ENCODE measurements at regions not wholly inside any gene's neighbourhood (a gene's known extent, or its start where the extent isn't known, plus 50 kb on each side); places are given as distances from the start of the nearest gene placed in this dataset.

GRCh38 chr3:86561215-86561614, 429.7 kb downstream of the VGLL3 start:
- Mint-ChIP-seq H3K36me3 (ENCODE audit: low read depth) (no peaks in the 10 kb centered on the region), H3K27me3 (ENCODE audit: insufficient read depth) (no peaks in the 10 kb centered on the region), H3K27ac (no peak overlapping the region), H3K4me1 (ENCODE audit: low read depth) (no peaks in the 10 kb centered on the region), H3K4me3 (no peak overlapping the region), H3K9me3 (no peaks in the 10 kb centered on the region)
- no peak for DNase-seq (ENCODE audit: low spot score)
- intact Hi-C loops (cut with micrococcal nuclease), result no loop called here

GRCh38 chr3:86554383-86554782, 436.6 kb downstream of the VGLL3 start:
- Mint-ChIP-seq H3K27me3 (ENCODE audit: insufficient read depth) (no peaks in the 10 kb centered on the region), H3K9me3 (no peaks in the 10 kb centered on the region), H3K4me1 (ENCODE audit: low read depth) (no peaks in the 10 kb centered on the region), H3K27ac (no peak overlapping the region), H3K36me3 (ENCODE audit: low read depth) (no peaks in the 10 kb centered on the region), H3K4me3 (no peak overlapping the region)
- intact Hi-C loops (cut with micrococcal nuclease), result no loop called here
- DNase-seq (ENCODE audit: low spot score), result no peak

DNA sequence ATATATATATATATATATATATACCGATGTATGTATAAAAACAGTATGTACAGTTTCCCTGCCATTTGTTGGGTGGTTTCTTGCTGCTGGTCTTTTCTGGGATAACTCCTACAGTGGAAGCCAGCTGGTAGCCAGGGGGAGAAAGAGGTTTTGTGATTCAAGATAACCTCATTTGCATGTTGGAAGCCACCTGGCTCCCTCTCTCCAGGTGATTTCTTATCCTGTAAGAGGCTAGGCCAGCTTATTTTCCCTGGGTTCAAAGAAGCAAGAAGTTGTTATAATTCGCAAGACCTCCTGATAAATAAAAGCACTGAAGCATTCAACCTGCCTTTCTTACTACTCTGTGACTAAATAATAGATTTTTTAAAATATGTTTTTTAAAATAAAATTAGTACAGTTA, 443.3 kb downstream of the VGLL3 start:
- Mint-ChIP-seq H3K27me3 (ENCODE audit: insufficient read depth) (no peaks in the 10 kb centered on the region), H3K9me3 (no peaks in the 10 kb centered on the region), H3K4me3 (no peak overlapping the region), H3K36me3 (ENCODE audit: low read depth) (no peaks in the 10 kb centered on the region), H3K27ac (no peak overlapping the region), H3K4me1 (ENCODE audit: low read depth) (no peaks in the 10 kb centered on the region)
- intact Hi-C loops (cut with micrococcal nuclease), result no loop called here
- DNase-seq (ENCODE audit: low spot score), result no peak

DNA sequence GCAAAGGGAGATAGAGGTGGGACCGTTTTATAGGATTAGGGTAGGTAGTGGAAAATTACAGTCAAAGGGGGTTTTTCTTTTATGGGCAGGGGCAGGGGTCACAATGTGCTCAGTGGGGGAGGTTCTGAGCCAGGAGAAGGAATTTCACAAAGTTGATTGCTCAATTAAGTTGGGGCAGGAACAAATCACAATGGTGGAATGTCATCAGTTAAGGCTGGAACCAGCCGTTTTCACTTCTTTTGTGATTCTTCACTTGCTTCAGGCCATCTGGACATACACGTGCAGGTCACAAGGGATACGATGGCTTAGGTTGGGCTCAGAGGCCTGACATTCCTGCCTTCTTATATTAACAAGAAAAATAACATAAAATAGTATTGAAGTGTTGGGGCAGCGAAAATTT, 453.8 kb downstream of the VGLL3 start:
- intact Hi-C loops (cut with micrococcal nuclease), result no loop called here
- H3K27me3 Mint-ChIP-seq (ENCODE audit: insufficient read depth), result no peaks in the 10 kb centered on the region
- no peak for DNase-seq (ENCODE audit: low spot score)
- H3K36me3 Mint-ChIP-seq (ENCODE audit: low read depth), result no peaks in the 10 kb centered on the region
- no peak overlapping the region for H3K27ac Mint-ChIP-seq
- H3K4me3 Mint-ChIP-seq, result no peak overlapping the region
- no peaks in the 10 kb centered on the region for H3K9me3 Mint-ChIP-seq
- no peaks in the 10 kb centered on the region for H3K4me1 Mint-ChIP-seq (ENCODE audit: low read depth)

GRCh38 chr3:86519819-86520218, 471.1 kb downstream of the VGLL3 start:
- Mint-ChIP-seq H3K4me3 (no peak overlapping the region), H3K36me3 (ENCODE audit: low read depth) (no peaks in the 10 kb centered on the region), H3K9me3 (no peaks in the 10 kb centered on the region), H3K27me3 (ENCODE audit: insufficient read depth) (no peaks in the 10 kb centered on the region), H3K4me1 (ENCODE audit: low read depth) (no peaks in the 10 kb centered on the region), H3K27ac (no peak overlapping the region)
- intact Hi-C loops (cut with micrococcal nuclease), result no loop called here
- DNase-seq (ENCODE audit: low spot score), result no peak

DNA sequence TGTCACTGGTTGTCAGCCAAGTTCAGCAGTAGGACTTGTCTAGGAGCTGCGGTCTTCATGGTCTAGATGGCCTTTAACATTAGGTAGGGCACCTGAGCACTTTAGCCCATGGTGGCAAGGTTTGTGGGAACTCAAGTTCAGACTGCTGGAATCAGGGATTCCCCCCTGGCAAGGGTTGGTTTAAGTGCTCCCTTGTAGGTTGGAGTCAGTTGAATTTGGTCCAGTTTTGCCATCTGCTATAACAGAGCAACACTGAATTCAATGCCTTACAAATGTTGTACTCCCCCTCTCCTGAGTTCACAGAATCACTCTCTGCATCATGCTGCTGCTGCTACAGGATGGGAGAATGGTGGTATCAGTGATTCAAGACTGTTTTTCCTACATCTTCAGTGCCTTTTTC, 509.3 kb downstream of the VGLL3 start:
- Mint-ChIP-seq H3K9me3 (peaks cover 4% of the 10 kb centered on the region), H3K36me3 (ENCODE audit: low read depth) (no peaks in the 10 kb centered on the region), H3K27ac (no peak overlapping the region), H3K4me3 (no peak overlapping the region), H3K27me3 (ENCODE audit: insufficient read depth) (no peaks in the 10 kb centered on the region), H3K4me1 (ENCODE audit: low read depth) (no peaks in the 10 kb centered on the region)
- intact Hi-C loops (cut with micrococcal nuclease), result no loop called here
- DNase-seq (ENCODE audit: low spot score), result no peak

DNA sequence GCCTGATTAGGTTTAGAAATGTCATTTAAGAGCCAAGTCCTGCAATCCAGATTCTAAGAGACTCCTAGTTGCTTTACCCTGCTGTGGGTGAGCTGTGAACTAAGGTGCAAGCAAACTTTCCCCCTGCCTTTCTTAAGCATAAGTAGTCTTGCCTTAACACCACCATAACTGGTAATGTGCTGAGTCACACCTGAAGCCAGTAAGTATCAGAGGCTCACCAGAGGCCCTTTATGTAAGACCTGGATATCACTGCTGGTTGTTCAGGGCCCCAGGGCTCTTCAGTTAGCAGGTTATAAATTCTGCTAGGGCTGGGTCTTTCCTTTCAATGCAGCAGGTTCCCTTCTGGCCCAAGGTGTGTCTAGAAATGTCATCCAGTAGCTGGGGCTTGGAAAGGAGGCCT, 509.9 kb downstream of the VGLL3 start:
- DNase-seq (ENCODE audit: low spot score), result no peak
- intact Hi-C loops (cut with micrococcal nuclease), result no loop called here
- H3K4me3 Mint-ChIP-seq, result no peak overlapping the region
- no peaks in the 10 kb centered on the region for H3K27me3 Mint-ChIP-seq (ENCODE audit: insufficient read depth)
- peaks cover 4% of the 10 kb centered on the region for H3K9me3 Mint-ChIP-seq
- H3K27ac Mint-ChIP-seq, result no peak overlapping the region
- no peaks in the 10 kb centered on the region for H3K4me1 Mint-ChIP-seq (ENCODE audit: low read depth)
- no peaks in the 10 kb centered on the region for H3K36me3 Mint-ChIP-seq (ENCODE audit: low read depth)

GRCh38 chr3:86464180-86464579, 526.8 kb downstream of the VGLL3 start:
- no peak overlapping the region for H3K27ac Mint-ChIP-seq
- H3K4me1 Mint-ChIP-seq (ENCODE audit: low read depth), result no peaks in the 10 kb centered on the region
- H3K36me3 Mint-ChIP-seq (ENCODE audit: low read depth), result no peaks in the 10 kb centered on the region
- intact Hi-C loops (cut with micrococcal nuclease), result no loop called here
- no peak for DNase-seq (ENCODE audit: low spot score)
- no peaks in the 10 kb centered on the region for H3K27me3 Mint-ChIP-seq (ENCODE audit: insufficient read depth)
- no peaks in the 10 kb centered on the region for H3K9me3 Mint-ChIP-seq
- H3K4me3 Mint-ChIP-seq, result no peak overlapping the region

GRCh38 chr3:86451749-86452148, 539.2 kb downstream of the VGLL3 start:
- Mint-ChIP-seq H3K36me3 (ENCODE audit: low read depth) (no peaks in the 10 kb centered on the region), H3K9me3 (no peaks in the 10 kb centered on the region), H3K27me3 (ENCODE audit: insufficient read depth) (no peaks in the 10 kb centered on the region), H3K27ac (no peak overlapping the region), H3K4me1 (ENCODE audit: low read depth) (no peaks in the 10 kb centered on the region), H3K4me3 (no peak overlapping the region)
- DNase-seq (ENCODE audit: low spot score), result no peak
- intact Hi-C loops (cut with micrococcal nuclease), result no loop called here

DNA sequence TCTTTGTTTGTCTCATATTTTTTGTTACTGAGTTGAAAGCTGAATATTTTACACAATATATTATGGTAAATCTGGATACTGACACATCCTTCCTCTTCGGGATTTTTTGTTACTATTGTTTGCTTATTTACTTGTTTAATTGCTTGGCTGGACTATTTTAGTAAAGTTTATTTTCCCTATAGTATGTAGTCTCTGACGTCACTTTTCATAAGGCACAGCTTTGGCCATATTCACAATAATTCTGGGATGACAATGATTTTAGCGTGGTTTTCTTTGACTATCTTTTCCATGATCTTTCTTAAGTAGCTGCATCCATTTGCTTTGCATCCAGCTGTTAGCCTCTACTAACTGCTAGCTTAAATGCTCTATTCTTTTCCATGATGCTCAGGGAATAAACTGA, 552.4 kb downstream of the VGLL3 start:
- Mint-ChIP-seq H3K36me3 (ENCODE audit: low read depth) (no peaks in the 10 kb centered on the region), H3K27me3 (ENCODE audit: insufficient read depth) (no peaks in the 10 kb centered on the region), H3K4me1 (ENCODE audit: low read depth) (no peaks in the 10 kb centered on the region), H3K27ac (no peak overlapping the region), H3K4me3 (no peak overlapping the region), H3K9me3 (no peaks in the 10 kb centered on the region)
- no peak for DNase-seq (ENCODE audit: low spot score)
- intact Hi-C loops (cut with micrococcal nuclease), result no loop called here

DNA sequence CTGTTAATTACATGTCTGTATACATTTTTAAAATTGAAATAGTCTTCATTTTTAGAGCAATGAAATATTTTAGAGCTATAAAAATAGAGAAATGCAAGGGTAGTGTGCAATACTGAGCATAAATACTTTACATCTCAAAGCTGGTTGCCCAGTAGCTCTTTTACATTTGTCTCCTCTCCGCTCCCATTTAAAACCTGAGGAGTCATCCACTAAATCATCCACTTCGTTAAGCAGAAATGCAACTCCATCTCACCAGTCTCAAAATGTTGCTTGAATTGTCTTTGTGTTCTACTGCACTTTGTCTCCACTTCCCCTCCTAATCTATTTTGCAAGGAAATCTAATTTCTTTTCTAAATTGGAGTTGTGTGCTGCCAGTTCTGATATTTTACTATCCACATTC, 563.6 kb downstream of the VGLL3 start:
- no peak for DNase-seq (ENCODE audit: low spot score)
- H3K27me3 Mint-ChIP-seq (ENCODE audit: insufficient read depth), result no peaks in the 10 kb centered on the region
- no peaks in the 10 kb centered on the region for H3K4me1 Mint-ChIP-seq (ENCODE audit: low read depth)
- no peak overlapping the region for H3K4me3 Mint-ChIP-seq
- no peak overlapping the region for H3K27ac Mint-ChIP-seq
- intact Hi-C loops (cut with micrococcal nuclease), result no loop called here
- H3K9me3 Mint-ChIP-seq, result no peaks in the 10 kb centered on the region
- no peaks in the 10 kb centered on the region for H3K36me3 Mint-ChIP-seq (ENCODE audit: low read depth)

GRCh38 chr3:86420990-86421739, 569.8 kb downstream of the VGLL3 start:
- Mint-ChIP-seq H3K4me3 (no peak overlapping the region), H3K9me3 (no peaks in the 10 kb centered on the region), H3K36me3 (ENCODE audit: low read depth) (no peaks in the 10 kb centered on the region), H3K4me1 (ENCODE audit: low read depth) (no peaks in the 10 kb centered on the region), H3K27me3 (ENCODE audit: insufficient read depth) (no peaks in the 10 kb centered on the region), H3K27ac (no peak overlapping the region)
- intact Hi-C loops (cut with micrococcal nuclease), result no loop called here
- DNase-seq (ENCODE audit: low spot score), result no peak

DNA sequence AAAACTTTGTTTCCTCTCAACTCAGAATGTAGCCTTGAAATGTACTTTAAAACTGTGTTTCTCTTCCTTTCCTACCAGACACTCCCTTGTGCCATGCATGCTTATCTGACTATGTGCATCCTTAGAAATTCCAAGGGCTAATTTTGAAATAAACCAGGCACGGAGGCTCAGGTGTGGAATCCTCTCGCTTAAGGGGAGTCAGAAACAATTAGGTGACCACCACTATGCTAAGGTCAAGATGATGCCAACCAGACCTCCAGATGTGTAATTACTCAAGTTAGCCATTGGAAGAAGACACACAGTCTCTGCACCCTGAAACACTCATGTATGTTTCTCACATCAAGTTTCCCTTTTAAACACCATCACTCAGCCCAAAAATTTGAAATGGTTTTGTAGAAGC, 572.1 kb downstream of the VGLL3 start:
- no peak for DNase-seq (ENCODE audit: low spot score)
- Mint-ChIP-seq H3K9me3 (no peaks in the 10 kb centered on the region), H3K4me1 (ENCODE audit: low read depth) (no peaks in the 10 kb centered on the region), H3K36me3 (ENCODE audit: low read depth) (no peaks in the 10 kb centered on the region), H3K27ac (no peak overlapping the region), H3K27me3 (ENCODE audit: insufficient read depth) (no peaks in the 10 kb centered on the region), H3K4me3 (no peak overlapping the region)
- intact Hi-C loops (cut with micrococcal nuclease), result no loop called here

- intact Hi-C loops (cut with micrococcal nuclease), result no loop called here
Measured at GRCh38 chr3:86416334-86416733, 574.6 kb downstream of the VGLL3 start.

More at GRCh38 chr3:86416334-86416733, 574.6 kb downstream of the VGLL3 start:
- Mint-ChIP-seq H3K27ac (no peak overlapping the region), H3K9me3 (peaks cover 4% of the 10 kb centered on the region), H3K36me3 (ENCODE audit: low read depth) (no peaks in the 10 kb centered on the region), H3K4me3 (no peak overlapping the region), H3K4me1 (ENCODE audit: low read depth) (no peaks in the 10 kb centered on the region), H3K27me3 (ENCODE audit: insufficient read depth) (no peaks in the 10 kb centered on the region)
- DNase-seq (ENCODE audit: low spot score), result no peak

Data from activated T-helper 1 cell treated with anti-CD3 and anti-CD28 coated beads, Interleukin-12 subunit alpha, Interleukin-12 subunit beta, Interleukin-2, Interleukin-4 antibody, amounts not matched to agents 30 ng/mL and 10 ng/mL and 1 ng/mL, durations not matched to agents 14 hours and 24 hours and 36 hours (primary cell).